ENCODE measurements at regions not wholly inside any gene's neighbourhood (a gene's known extent, or its start where the extent isn't known, plus 50 kb on each side); places are given as distances from the start of the nearest gene placed in this dataset.

- DNase-seq: no peak
- no peaks in the 10 kb centered on the region for H3K9me3 Mint-ChIP-seq
- no peak for TF ChIP-seq CTCF (IDR thresholded peaks at IDR 0.05)
- no peak overlapping the region for H3K4me3 Mint-ChIP-seq
- H3K27me3 Mint-ChIP-seq (ENCODE audit: insufficient read depth): no peaks in the 10 kb centered on the region; the same call in 1 of the 2 replicates
- no peaks in the 10 kb centered on the region for H3K36me3 Mint-ChIP-seq (ENCODE audit: low read depth)
- H3K4me1 Mint-ChIP-seq (ENCODE audit: low read depth): no peaks in the 10 kb centered on the region
- H3K27ac Mint-ChIP-seq: no peak overlapping the region
These were observed 597.0 kb downstream of the PCDH18 start for GRCh38 chr4:136935305-136935704.

GRCh38 chr4:136934601-136935000 lies 597.7 kb downstream of the PCDH18 start:
- H3K4me3 Mint-ChIP-seq: no peak overlapping the region
- no peak overlapping the region for H3K27ac Mint-ChIP-seq
- H3K4me1 Mint-ChIP-seq (ENCODE audit: low read depth): no peaks in the 10 kb centered on the region
- no peak for TF ChIP-seq CTCF (IDR thresholded peaks at IDR 0.05)
- no peak for DNase-seq
- no peaks in the 10 kb centered on the region; the same call in 1 of the 2 replicates for H3K27me3 Mint-ChIP-seq (ENCODE audit: insufficient read depth)
- no peaks in the 10 kb centered on the region for H3K36me3 Mint-ChIP-seq (ENCODE audit: low read depth)
- H3K9me3 Mint-ChIP-seq: no peaks in the 10 kb centered on the region; the same call in 1 of the 2 replicates

- no peaks in the 10 kb centered on the region for H3K36me3 Mint-ChIP-seq (ENCODE audit: low read depth)
- peaks cover 16% of the 10 kb centered on the region for H3K9me3 Mint-ChIP-seq
- no peaks in the 10 kb centered on the region for H3K4me1 Mint-ChIP-seq (ENCODE audit: low read depth)
- H3K27ac Mint-ChIP-seq: no peak overlapping the region
- no peak overlapping the region for H3K4me3 Mint-ChIP-seq
- no peak for TF ChIP-seq CTCF (IDR thresholded peaks at IDR 0.05)
- no peak for DNase-seq
- H3K27me3 Mint-ChIP-seq (ENCODE audit: insufficient read depth): no peaks in the 10 kb centered on the region; the same call in 1 of the 2 replicates
These were observed 600.5 kb downstream of the PCDH18 start for GRCh38 chr4:136931781-136932180.

GRCh38 chr4:136928957-136929411 lies 603.3 kb downstream of the PCDH18 start:
- H3K36me3 Mint-ChIP-seq (ENCODE audit: low read depth): no peaks in the 10 kb centered on the region
- DNase-seq: no peak

GRCh38 chr4:136927172-136927571 lies 605.1 kb downstream of the PCDH18 start:
- H3K4me1 Mint-ChIP-seq (ENCODE audit: low read depth): no peaks in the 10 kb centered on the region
- H3K4me3 Mint-ChIP-seq: no peak overlapping the region
- peaks cover 21% of the 10 kb centered on the region for H3K9me3 Mint-ChIP-seq
- no peaks in the 10 kb centered on the region for H3K27me3 Mint-ChIP-seq (ENCODE audit: insufficient read depth)
- no peak for TF ChIP-seq CTCF (IDR thresholded peaks at IDR 0.05)
- no peaks in the 10 kb centered on the region for H3K36me3 Mint-ChIP-seq (ENCODE audit: low read depth)
- no peak overlapping the region for H3K27ac Mint-ChIP-seq
- DNase-seq: no peak

More at GRCh38 chr4:136928957-136929411, 603.3 kb downstream of the PCDH18 start:
- H3K27ac Mint-ChIP-seq: no peak overlapping the region
- TF ChIP-seq CTCF (IDR thresholded peaks at IDR 0.05): no peak
- H3K4me3 Mint-ChIP-seq: no peak overlapping the region
- peaks cover 21% of the 10 kb centered on the region for H3K9me3 Mint-ChIP-seq
- H3K4me1 Mint-ChIP-seq (ENCODE audit: low read depth): no peaks in the 10 kb centered on the region
- no peaks in the 10 kb centered on the region for H3K27me3 Mint-ChIP-seq (ENCODE audit: insufficient read depth)

GRCh38 chr4:136925203-136925602 lies 607.1 kb downstream of the PCDH18 start:
- Mint-ChIP-seq H3K4me1 (ENCODE audit: low read depth) (no peaks in the 10 kb centered on the region), H3K9me3 (peaks cover 21% of the 10 kb centered on the region), H3K27ac (no peak overlapping the region), H3K36me3 (ENCODE audit: low read depth) (no peaks in the 10 kb centered on the region), H3K27me3 (ENCODE audit: insufficient read depth) (no peaks in the 10 kb centered on the region), H3K4me3 (no peak overlapping the region)
- TF ChIP-seq CTCF (IDR thresholded peaks at IDR 0.05): no peak
- no peak for DNase-seq

Data from HFFc6 (cell line).